Lower leg skin (tissue), 3 donors: ENCODE measurements at regions not wholly inside any gene's neighbourhood (a gene's known extent, or its start where the extent isn't known, plus 50 kb on each side); places are given as distances from the start of the nearest gene placed in this dataset.

Experiments
- POLR2A ChIP-seq, 2 donors: fragments of 450-650 bp; IDR thresholded peaks; one replicate each; pipeline ENCODE4 v1.6.1; 2016 to 2017; ENCODE audit warnings: antibody characterized with exemption in 2 of 2, mild to moderate bottlenecking in 1 of 2, moderate library complexity in 1 of 2
- TF ChIP-seq, protein P1 (sequence below), 3 donors: fragments of 450-650 bp; IDR thresholded peaks; one replicate each; pipeline ENCODE4 v1.5.1; 2016; ENCODE audit warnings: antibody characterized with exemption in 3 of 3, mild to moderate bottlenecking in 3 of 3, moderate library complexity in 2 of 3

- TF ChIP-seq, protein P1, sequence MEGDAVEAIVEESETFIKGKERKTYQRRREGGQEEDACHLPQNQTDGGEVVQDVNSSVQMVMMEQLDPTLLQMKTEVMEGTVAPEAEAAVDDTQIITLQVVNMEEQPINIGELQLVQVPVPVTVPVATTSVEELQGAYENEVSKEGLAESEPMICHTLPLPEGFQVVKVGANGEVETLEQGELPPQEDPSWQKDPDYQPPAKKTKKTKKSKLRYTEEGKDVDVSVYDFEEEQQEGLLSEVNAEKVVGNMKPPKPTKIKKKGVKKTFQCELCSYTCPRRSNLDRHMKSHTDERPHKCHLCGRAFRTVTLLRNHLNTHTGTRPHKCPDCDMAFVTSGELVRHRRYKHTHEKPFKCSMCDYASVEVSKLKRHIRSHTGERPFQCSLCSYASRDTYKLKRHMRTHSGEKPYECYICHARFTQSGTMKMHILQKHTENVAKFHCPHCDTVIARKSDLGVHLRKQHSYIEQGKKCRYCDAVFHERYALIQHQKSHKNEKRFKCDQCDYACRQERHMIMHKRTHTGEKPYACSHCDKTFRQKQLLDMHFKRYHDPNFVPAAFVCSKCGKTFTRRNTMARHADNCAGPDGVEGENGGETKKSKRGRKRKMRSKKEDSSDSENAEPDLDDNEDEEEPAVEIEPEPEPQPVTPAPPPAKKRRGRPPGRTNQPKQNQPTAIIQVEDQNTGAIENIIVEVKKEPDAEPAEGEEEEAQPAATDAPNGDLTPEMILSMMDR (IDR thresholded peaks at IDR 0.05) = no peak
- TF ChIP-seq POLR2A (IDR thresholded peaks at IDR 0.05) = no peak
Measured at GRCh38 chr7:16015981-16016380, 329.5 kb upstream of the MEOX2 start.
